HepG2 (cell line): ENCODE measurements at regions not wholly inside any gene's neighbourhood (a gene's known extent, or its start where the extent isn't known, plus 50 kb on each side); places are given as distances from the start of the nearest gene placed in this dataset.

ENCODE experiments used
- ATAC-seq: fragments of 200-7000 bp; cut with Tn5 transposase; 3 replicates; pipeline ENCODE4 v1.9.1; 2020; ENCODE audit warnings: mild to moderate bottlenecking, moderate library complexity
- BruUV-seq: library from RNA; stranded (reverse); fragments of 400-500 nt; replicated peaks from 2 replicates; lab custom pipeline; 2021; lab: Mats Ljungman, UMichigan
- CTCF ChIA-PET: fragments of 300-600 bp; formaldehyde crosslinking; extraction: SDS; loops from one replicate; lab custom pipeline; 2021; ENCODE audit warnings: low total read pairs, inconsistent platforms, low intra/inter-chr PET ratio; lab: Yijun Ruan, JAX
- POLR2A ChIA-PET: fragments of 350-600 bp; sonication (Branson Sonifier 250); formaldehyde crosslinking; loops from one replicate; lab custom pipeline; 2020; ENCODE audit warnings: antibody characterized with exemption, inconsistent platforms; lab: Yijun Ruan, JAX
- DNase-seq: peaks from one replicate; pipeline ENCODE4 v3.0.0-alpha.2; 2015; ENCODE audit warnings: low spot score
- FAIRE-seq: peaks from 3 replicates; lab custom pipeline; 2011; peaks lifted over from hg19 to GRCh38; lab: Jason Lieb, UNC
- H2AFZ ChIP-seq: one replicate; pipeline ENCODE4 v1.6.1; 2011; ENCODE audit warnings: low read length, inconsistent platforms
- H3K27ac ChIP-seq: fragments of 300-600 bp; 3 replicates; pipeline ENCODE4 v1.8.0; 2011; ENCODE audit warnings: mixed run types, mild to moderate bottlenecking, mixed read lengths, low read length, inconsistent platforms; ENCODE audit not compliant: insufficient read depth; ENCODE audit errors: extremely low read length
- H3K27me3 ChIP-seq, 2 experiments: fragments of 200-600 bp in 1 of 2; 2 replicates in 1 of 2; 3 replicates in 1 of 2; pipeline versions ENCODE4 v1.6.0 to v1.8.0; 2011; ENCODE audit warnings: low read length in 2 of 2, mild to moderate bottlenecking in 2 of 2, moderate library complexity in 2 of 2, inconsistent platforms in 1 of 2; ENCODE audit not compliant: insufficient read depth in 2 of 2, control insufficient read depth in 1 of 2
- H3K36me3 ChIP-seq, 2 experiments: fragments of 200-600 bp in 1 of 2; replicated peaks in 1 of 2; 2 replicates in 1 of 2; 3 replicates in 1 of 2; pipeline versions ENCODE4 v1.5.1 to v1.8.0; 2011; ENCODE audit warnings: low read length in 2 of 2, inconsistent platforms in 1 of 2; ENCODE audit not compliant: insufficient read depth in 2 of 2, control insufficient read depth in 1 of 2
- H3K4me1 ChIP-seq: 2 replicates; pipeline ENCODE4 v1.5.1; 2012; ENCODE audit warnings: low read length, inconsistent platforms; ENCODE audit not compliant: insufficient read depth
- H3K4me2 ChIP-seq: 2 replicates; pipeline ENCODE4 v1.6.0; 2011; ENCODE audit warnings: low read depth, low read length, inconsistent platforms
- H3K4me3 ChIP-seq, 3 experiments: fragments of 200-600 bp in 1 of 3; sonication (generic), shearing (Covaris generic) in 1 of 3; replicated peaks in 1 of 3; 2 replicates each; pipeline ENCODE4 v1.5.1; 2011 to 2016; ENCODE audit warnings: low read length in 3 of 3, inconsistent platforms in 2 of 3, low read depth in 2 of 3, mild to moderate bottlenecking in 2 of 3, control low read depth in 1 of 3, mixed read lengths in 1 of 3; ENCODE audit not compliant: insufficient read depth in 1 of 3
- H3K79me2 ChIP-seq: one replicate; pipeline ENCODE4 v1.6.1; 2011; ENCODE audit warnings: low read length, inconsistent platforms; ENCODE audit not compliant: insufficient read depth
- H3K9ac ChIP-seq: 2 replicates; pipeline ENCODE4 v1.6.0; 2011; ENCODE audit warnings: mild to moderate bottlenecking, low read depth, low read length, inconsistent platforms; ENCODE audit not compliant: insufficient read depth
- H3K9me3 ChIP-seq: 2 replicates; pipeline ENCODE4 v1.5.1; 2012; ENCODE audit warnings: mild to moderate bottlenecking, low read length
- H4K20me1 ChIP-seq: 2 replicates; pipeline ENCODE4 v1.6.0; 2011; ENCODE audit warnings: inconsistent platforms, mild to moderate bottlenecking, low read length, moderate library complexity; ENCODE audit not compliant: insufficient read depth
- CEBPG ChIP-seq: IDR thresholded peaks from 2 replicates; pipeline ENCODE4 v1.6.1; 2016
- FOSL1 ChIP-seq: sonication (generic); formaldehyde crosslinking; IDR thresholded peaks from 2 replicates; pipeline ENCODE4 v1.9.0; 2021; ENCODE audit warnings: missing genetic modification reagents, borderline replicate concordance
- FOSL2 ChIP-seq: sonication (generic); formaldehyde crosslinking; IDR thresholded peaks from 2 replicates; pipeline ENCODE4 v1.4.0; 2020; ENCODE audit warnings: missing genetic modification reagents
- GTF2F1 ChIP-seq: fragments of 150-350 bp; IDR thresholded peaks from 2 replicates; pipeline ENCODE4 v1.6.1; 2014; ENCODE audit warnings: low read length
- HOXD1 ChIP-seq: sonication (generic); formaldehyde crosslinking; IDR thresholded peaks from 2 replicates; pipeline ENCODE4 v1.5.0; 2020; ENCODE audit warnings: missing genetic modification reagents
- MEF2D ChIP-seq: sonication (generic); formaldehyde crosslinking; IDR thresholded peaks from 2 replicates; pipeline ENCODE4 v1.5.1; 2020; ENCODE audit warnings: mild to moderate bottlenecking, missing genetic modification reagents
- MTA1 ChIP-seq: sonication (generic); formaldehyde crosslinking; IDR thresholded peaks from 2 replicates; pipeline ENCODE4 v1.4.0; 2020; ENCODE audit warnings: missing genetic modification reagents, mild to moderate bottlenecking, borderline replicate concordance
- POGK ChIP-seq: sonication (generic); formaldehyde crosslinking; conservative IDR thresholded peaks from 2 replicates; pipeline ENCODE4 v1.8.0; 2022; ENCODE audit warnings: mild to moderate bottlenecking, moderate library complexity, missing genetic modification reagents
- PRDM4 ChIP-seq: sonication (generic); formaldehyde crosslinking; IDR thresholded peaks from 2 replicates; pipeline ENCODE4 v1.9.0; 2021; ENCODE audit warnings: missing genetic modification reagents, borderline replicate concordance
- SIX4 ChIP-seq: sonication (generic); formaldehyde crosslinking; IDR thresholded peaks from 2 replicates; pipeline ENCODE4 v1.4.0; 2020; ENCODE audit warnings: missing genetic modification reagents
- TGIF2 ChIP-seq: IDR thresholded peaks from 2 replicates; pipeline ENCODE4 v1.6.1; 2016; ENCODE audit warnings: control low read depth, missing compliant biosample characterization
- ZFY ChIP-seq: sonication (generic); formaldehyde crosslinking; IDR thresholded peaks from 2 replicates; pipeline ENCODE4 v1.4.0; 2020; ENCODE audit warnings: missing genetic modification reagents
- ZNF224 ChIP-seq: sonication (generic); formaldehyde crosslinking; IDR thresholded peaks from 2 replicates; pipeline ENCODE4 v1.5.0; 2020; ENCODE audit warnings: mild to moderate bottlenecking, missing genetic modification reagents
- ZNF713 ChIP-seq: sonication (generic); formaldehyde crosslinking; IDR thresholded peaks from 2 replicates; pipeline ENCODE4 v1.4.0; 2020; ENCODE audit warnings: mild to moderate bottlenecking, missing genetic modification reagents
- WGBS: methylation state at CpG from one replicate; pipeline ENCODE4 v1.1.6; 2017; ENCODE audit warnings: low lambda C conversion rate; 5-methylcytosine and 5-hydroxymethylcytosine counted together
- in situ Hi-C: cut with HindIII; loops from 2 replicates; pipeline ENCODE4 v1.10.0; 2017; ENCODE audit warnings: low pct_unique_long_range_greater_than_20kb; ENCODE audit not compliant: extremely low pct_ligation_motif_present
- intact Hi-C: fragments of 100-400 bp; cut with micrococcal nuclease; formaldehyde crosslinking; loops from one replicate; pipeline ENCODE4 v1.10.0; 2022; ENCODE audit not compliant: unreplicated experiment

GRCh38 chr10:21135023-21135931 is 238.2 kb upstream of the NEBL start:
- Histone ChIP-seq H3K27ac (no peak overlapping the region), H3K4me2 (no peak overlapping the region), H3K4me1 (no peaks in the 10 kb centered on the region), H4K20me1 (no peaks in the 10 kb centered on the region), H3K9ac (no peak overlapping the region), H3K79me2 (no peaks in the 10 kb centered on the region), H3K27me3 (peaks cover 0 to 23% of the 10 kb centered on the region in 2 experiments; a peak in 3 of 5 replicates), H2AFZ (peak overlapping the region; percentile 4), H3K36me3 (no peaks in the 10 kb centered on the region), H3K9me3 (no peaks in the 10 kb centered on the region), H3K4me3 (no peak overlapping the region)
- CTCF ChIA-PET: no interaction called here
- BruUV-seq: no TSS peak
- peak; percentile 72; the same call in 2 of the 3 replicates for ATAC-seq
- peak; percentile 49 for FAIRE-seq
- in situ Hi-C loops (no loop called here), intact Hi-C loops (no loop called here)
- DNase-seq: peak; percentile 27
- TF ChIP-seq POGK (CRISPR knock-in tag) (no peak), MTA1 (CRISPR knock-in tag) (no peak), FOSL2 (CRISPR knock-in tag) (peak; percentile 69)
- POLR2A ChIA-PET: no interaction called here
- 3% methylated on average over 10 of the region's 10 CpGs for WGBS

- no peak overlapping the region for H3K4me3 ChIP-seq
- no peaks in the 10 kb centered on the region for H3K9me3 ChIP-seq
- intact Hi-C loops: no loop called here
- peaks cover 0 to 23% of the 10 kb centered on the region in 2 experiments; a peak in 3 of 5 replicates for H3K27me3 ChIP-seq
- WGBS: 6% methylated on average over 7 of the region's 7 CpGs
- in situ Hi-C loops: no loop called here
- no peaks in the 10 kb centered on the region for H3K36me3 ChIP-seq
- ChIA-PET CTCF (no interaction called here), POLR2A (no interaction called here)
- H4K20me1 ChIP-seq: no peaks in the 10 kb centered on the region
- ATAC-seq (no peak), FAIRE-seq (no peak), DNase-seq (no peak)
- H3K9ac ChIP-seq: no peak overlapping the region
- no TSS peak for BruUV-seq
- H3K4me2 ChIP-seq: no peak overlapping the region
- H3K4me1 ChIP-seq: no peaks in the 10 kb centered on the region
- peak overlapping the region; percentile 4 for H2AFZ ChIP-seq
- H3K27ac ChIP-seq: no peak overlapping the region
- no peaks in the 10 kb centered on the region for H3K79me2 ChIP-seq
- TF ChIP-seq MEF2D (CRISPR knock-in tag) (no peak), ZNF713 (CRISPR knock-in tag) (no peak), TGIF2 (no peak), PRDM4 (no peak), FOSL1 (CRISPR knock-in tag) (no peak), ZNF224 (CRISPR knock-in tag) (no peak), CEBPG (CRISPR knock-in tag) (no peak), GTF2F1 (no peak), ZFY (CRISPR knock-in tag) (no peak), HOXD1 (CRISPR knock-in tag) (no peak), SIX4 (CRISPR knock-in tag) (no peak)
Observed at GRCh38 chr10:21134645-21135022, 237.5 kb upstream of the NEBL start.
